MCF 10A (cell line): ENCODE measurements at regions not wholly inside any gene's neighbourhood (a gene's known extent, or its start where the extent isn't known, plus 50 kb on each side); places are given as distances from the start of the nearest gene placed in this dataset.

Experiments used
- BruUV-seq: library from RNA; stranded (reverse); fragments of 400-500 nt; replicated peaks from 2 replicates; lab custom pipeline; 2021; lab: Mats Ljungman, UMichigan
- CTCF ChIA-PET: fragments of 300-600 bp; sonication (Branson Sonifier 250); formaldehyde crosslinking; extraction: SDS; loops from one replicate; lab custom pipeline; 2021; ENCODE audit warnings: antibody characterized with exemption, inconsistent platforms; lab: Yijun Ruan, JAX
- POLR2A ChIA-PET: fragments of 300-600, 350-650 bp; sonication (Branson Sonifier 250); formaldehyde crosslinking; extraction: SDS; loops from one replicate; lab custom pipeline; 2020; ENCODE audit warnings: antibody characterized with exemption, inconsistent platforms; lab: Yijun Ruan, JAX
- DNase-seq: peaks from one replicate; pipeline ENCODE4 v3.0.0-alpha.2; 2018; ENCODE audit not compliant: unreplicated experiment
- H3K27ac Mint-ChIP-seq: one replicate; pipeline ENCODE4 v1.8.0; 2022; ENCODE audit warnings: mild to moderate bottlenecking, low read depth, mixed read lengths; ENCODE audit not compliant: unreplicated experiment
- H3K27me3 Mint-ChIP-seq: one replicate; pipeline ENCODE4 v1.8.0; 2022; ENCODE audit warnings: mixed read lengths; ENCODE audit not compliant: insufficient read depth, unreplicated experiment
- H3K36me3 Mint-ChIP-seq: one replicate; pipeline ENCODE4 v1.8.0; 2022; ENCODE audit warnings: mild to moderate bottlenecking, moderate library complexity, mixed read lengths; ENCODE audit not compliant: insufficient read depth, unreplicated experiment
- H3K4me1 Mint-ChIP-seq: one replicate; pipeline ENCODE4 v1.8.0; 2022; ENCODE audit warnings: mixed read lengths; ENCODE audit not compliant: insufficient read depth, unreplicated experiment
- H3K4me3 Mint-ChIP-seq: one replicate; pipeline ENCODE4 v1.8.0; 2022; ENCODE audit warnings: mild to moderate bottlenecking, moderate library complexity, mixed read lengths; ENCODE audit not compliant: unreplicated experiment
- H3K9me3 Mint-ChIP-seq: one replicate; pipeline ENCODE4 v1.8.0; 2022; ENCODE audit warnings: mixed read lengths; ENCODE audit not compliant: unreplicated experiment
- intact Hi-C: fragments of 100-400 bp; cut with micrococcal nuclease; formaldehyde crosslinking; loops from 2 replicates; pipeline ENCODE4 v1.14.1; 2022
- TF ChIP-seq, protein P1 (sequence below): fragments of 200-600 bp; IDR thresholded peaks from one replicate; pipeline ENCODE4 v1.8.0; 2022; ENCODE audit warnings: antibody characterized with exemption, mild to moderate bottlenecking; ENCODE audit not compliant: unreplicated experiment

DNA sequence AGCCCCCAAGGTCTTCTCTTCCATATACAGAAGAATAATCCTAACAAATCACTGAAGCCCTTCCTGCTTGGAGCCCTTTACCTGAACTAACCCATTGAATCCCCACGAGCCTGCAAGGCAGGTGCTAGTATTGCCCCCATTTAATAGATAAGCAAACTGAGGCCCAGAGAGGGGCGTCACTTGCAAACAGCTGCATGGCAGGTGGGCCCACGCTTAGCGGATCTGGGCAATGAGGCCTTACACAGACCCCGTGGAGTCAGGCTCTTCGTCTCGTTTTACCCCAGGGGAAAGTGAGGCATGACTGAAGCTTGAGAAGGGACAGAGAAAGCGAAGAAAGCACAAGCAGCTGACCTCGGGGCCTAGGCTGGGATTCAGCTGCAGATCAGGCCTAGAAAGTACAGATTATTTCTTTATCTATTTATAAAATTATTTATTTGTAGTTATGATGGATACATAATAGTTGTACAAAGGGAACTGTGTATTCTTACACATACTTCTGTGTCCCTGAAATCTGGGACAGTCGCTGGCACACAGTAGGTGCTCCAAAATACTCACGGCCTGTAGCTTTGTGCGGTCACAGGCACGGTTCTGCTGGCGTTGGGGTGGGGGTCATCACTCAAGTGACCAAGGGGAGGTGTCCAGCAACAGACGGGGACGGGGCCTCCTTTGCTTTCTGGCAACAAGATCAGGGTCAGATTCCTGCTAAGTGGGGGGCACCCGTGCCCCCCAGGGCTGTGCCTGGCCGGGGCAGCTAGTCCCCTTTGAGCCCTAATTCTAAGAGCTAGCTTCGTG lies 223.2 kb upstream of the GSE1 start:
- POLR2A ChIA-PET: interaction anchor here (1.1 to 3.1 kb wide), 8 partner anchors 14 to 223 kb away, joined by 6 to 19 read pairs (median 8); partner anchors contain the start of gene GSE1
- intact Hi-C loops: loop anchor here (10.0 kb wide), 1 partner anchor 165 kb away; no protein-coding TSS in a partner anchor
- Mint-ChIP-seq H3K27ac (peak overlapping the region; percentile 23), H3K9me3 (peaks cover 8% of the 10 kb centered on the region), H3K27me3 (no peaks in the 10 kb centered on the region), H3K36me3 (no peaks in the 10 kb centered on the region), H3K4me3 (no peak overlapping the region), H3K4me1 (peaks cover 42% of the 10 kb centered on the region)
- TF ChIP-seq, protein P1, sequence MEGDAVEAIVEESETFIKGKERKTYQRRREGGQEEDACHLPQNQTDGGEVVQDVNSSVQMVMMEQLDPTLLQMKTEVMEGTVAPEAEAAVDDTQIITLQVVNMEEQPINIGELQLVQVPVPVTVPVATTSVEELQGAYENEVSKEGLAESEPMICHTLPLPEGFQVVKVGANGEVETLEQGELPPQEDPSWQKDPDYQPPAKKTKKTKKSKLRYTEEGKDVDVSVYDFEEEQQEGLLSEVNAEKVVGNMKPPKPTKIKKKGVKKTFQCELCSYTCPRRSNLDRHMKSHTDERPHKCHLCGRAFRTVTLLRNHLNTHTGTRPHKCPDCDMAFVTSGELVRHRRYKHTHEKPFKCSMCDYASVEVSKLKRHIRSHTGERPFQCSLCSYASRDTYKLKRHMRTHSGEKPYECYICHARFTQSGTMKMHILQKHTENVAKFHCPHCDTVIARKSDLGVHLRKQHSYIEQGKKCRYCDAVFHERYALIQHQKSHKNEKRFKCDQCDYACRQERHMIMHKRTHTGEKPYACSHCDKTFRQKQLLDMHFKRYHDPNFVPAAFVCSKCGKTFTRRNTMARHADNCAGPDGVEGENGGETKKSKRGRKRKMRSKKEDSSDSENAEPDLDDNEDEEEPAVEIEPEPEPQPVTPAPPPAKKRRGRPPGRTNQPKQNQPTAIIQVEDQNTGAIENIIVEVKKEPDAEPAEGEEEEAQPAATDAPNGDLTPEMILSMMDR: no peak
- CTCF ChIA-PET: interaction anchor here (0.6 to 1.6 kb wide), 7 partner anchors 18 to 221 kb away, joined by 3 to 6 read pairs (median 4); no protein-coding TSS in a partner anchor
- no TSS peak for BruUV-seq
- DNase-seq: no peak

DNA sequence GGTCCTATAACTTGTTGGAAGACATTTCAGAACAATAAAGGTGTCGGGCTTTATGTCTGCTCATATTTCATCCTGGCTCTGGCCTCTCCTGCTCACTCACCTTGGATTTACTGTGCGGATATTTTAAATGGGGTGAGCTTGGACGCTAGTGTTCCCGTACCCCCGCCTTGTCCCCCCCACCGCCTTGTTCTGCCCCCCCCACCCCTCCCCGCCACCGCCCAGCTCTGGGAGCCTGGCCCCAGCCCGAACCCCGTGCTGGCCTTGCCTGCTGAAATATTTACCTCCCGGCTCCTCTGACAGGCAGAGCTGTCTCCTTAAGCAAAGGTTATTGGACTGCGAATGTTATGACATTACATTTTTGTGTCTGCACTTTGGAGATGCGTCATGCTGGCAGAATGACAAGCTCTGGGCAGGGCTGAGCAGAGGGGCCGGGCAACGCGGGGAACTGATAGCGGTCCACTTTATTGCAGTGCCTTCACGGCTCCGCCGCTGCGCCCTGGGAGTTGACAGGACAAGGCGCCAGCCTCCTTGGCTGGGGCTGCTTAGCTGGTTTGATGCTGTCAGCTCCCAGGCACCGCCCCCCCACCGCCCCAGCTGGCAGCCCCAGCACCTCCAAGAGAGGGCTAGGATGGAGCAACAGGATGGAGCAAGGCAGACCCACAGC lies 222.5 kb upstream of the GSE1 start:
- intact Hi-C loops: loop anchor here (10.0 kb wide), 1 partner anchor 164 kb away; no protein-coding TSS in a partner anchor
- Mint-ChIP-seq H3K4me3 (peak overlapping the region; percentile 16), H3K9me3 (peaks cover 8% of the 10 kb centered on the region), H3K27me3 (no peaks in the 10 kb centered on the region), H3K27ac (peak overlapping the region; percentile 23), H3K36me3 (no peaks in the 10 kb centered on the region), H3K4me1 (peaks cover 48% of the 10 kb centered on the region)
- POLR2A ChIA-PET: interaction anchor here (0.6 to 3.1 kb wide), 12 partner anchors 14 to 222 kb away, joined by 3 to 19 read pairs (median 7); partner anchors contain the start of gene GSE1
- CTCF ChIA-PET: interaction anchor here (0.6 to 2.5 kb wide), 10 partner anchors 18 to 219 kb away, joined by 3 to 7 read pairs (median 4); no protein-coding TSS in a partner anchor
- BruUV-seq: no TSS peak
- peak; percentile 94 for DNase-seq
- TF ChIP-seq, protein P1: no peak

DNA sequence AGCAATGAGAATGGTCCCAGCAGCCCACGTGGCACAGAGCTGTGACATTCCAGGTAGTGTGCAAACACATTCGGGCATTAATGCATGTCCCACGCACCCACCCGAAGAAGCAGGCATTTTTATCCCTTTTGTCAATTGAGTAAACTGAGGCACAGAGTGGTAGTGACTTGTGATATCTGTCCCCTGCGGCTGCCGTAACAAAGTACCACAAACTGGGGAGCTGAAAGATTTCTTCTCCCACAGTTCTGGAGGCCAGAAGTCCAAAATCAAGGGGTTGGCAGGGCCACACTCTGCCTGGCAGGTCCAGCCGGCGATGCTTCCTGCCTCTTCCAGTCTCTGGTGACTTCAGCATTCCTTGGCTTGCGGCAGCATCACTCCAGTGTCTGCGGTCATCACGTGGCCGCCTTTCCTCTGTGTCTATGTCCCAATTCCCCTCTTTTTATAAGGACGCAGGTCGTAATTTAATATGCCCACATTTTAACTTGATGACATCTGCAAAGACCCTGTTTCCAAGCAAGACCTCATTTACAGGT lies 221.9 kb upstream of the GSE1 start:
- peak overlapping the region; percentile 23 for H3K27ac Mint-ChIP-seq
- intact Hi-C loops: loop anchor here (10.0 kb wide), 1 partner anchor 164 kb away; no protein-coding TSS in a partner anchor
- POLR2A ChIA-PET: interaction anchor here (0.6 to 3.1 kb wide), 14 partner anchors 15 to 254 kb away, joined by 3 to 19 read pairs (median 6); partner anchors contain the start of gene GSE1
- H3K4me1 Mint-ChIP-seq: peaks cover 52% of the 10 kb centered on the region
- H3K36me3 Mint-ChIP-seq: no peaks in the 10 kb centered on the region
- TF ChIP-seq, protein P1: no peak
- no TSS peak for BruUV-seq
- H3K27me3 Mint-ChIP-seq: no peaks in the 10 kb centered on the region
- peaks cover 8% of the 10 kb centered on the region for H3K9me3 Mint-ChIP-seq
- CTCF ChIA-PET: interaction anchor here (0.6 to 2.5 kb wide), 7 partner anchors 19 to 166 kb away, joined by 3 to 7 read pairs (median 5); no protein-coding TSS in a partner anchor
- no peak for DNase-seq
- H3K4me3 Mint-ChIP-seq: no peak overlapping the region
